ENCODE measurements at regions not wholly inside any gene's neighbourhood (a gene's known extent, or its start where the extent isn't known, plus 50 kb on each side); places are given as distances from the start of the nearest gene placed in this dataset.

DNA sequence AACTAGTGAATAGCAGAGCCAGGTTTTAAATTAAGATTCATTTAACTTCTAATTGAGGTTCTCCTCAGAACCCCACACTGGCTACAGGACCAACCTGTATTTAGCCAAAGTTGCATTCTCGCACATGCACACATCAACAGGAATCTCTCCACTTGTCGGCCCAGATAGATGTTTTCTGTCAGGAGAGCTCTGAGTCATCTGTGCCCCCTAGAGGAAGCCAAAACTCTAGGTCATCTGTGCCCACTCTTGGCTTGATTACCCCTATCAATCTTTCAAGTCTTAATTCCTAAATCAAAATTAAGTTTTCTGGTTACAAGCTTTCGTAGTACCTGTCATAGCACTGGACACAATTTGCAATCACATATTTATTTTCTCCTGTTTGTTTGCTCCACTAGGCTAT lies 104.9 kb upstream of the EOMES start:
- Histone ChIP-seq H3K4me3 (ENCODE audit: low read depth in 1 of 3, low read length in 3 of 3) (no peak overlapping the region), H3K27me3 (ENCODE audit: control insufficient read depth in 4 of 4, insufficient read depth in 4 of 4, low read length in 3 of 4) (no peaks in the 10 kb centered on the region), H3K9me3 (ENCODE audit: control insufficient read depth in 4 of 4, low read length in 3 of 4) (peaks cover 0 to 1% (median 0%) of the 10 kb centered on the region in 4 donors), H3K27ac (ENCODE audit: low read depth in 1 of 2, low read length in 2 of 2) (no peak overlapping the region), H3K36me3 (ENCODE audit: control insufficient read depth in 4 of 4, insufficient read depth in 3 of 4, low read depth in 1 of 4, low read length in 3 of 4) (no peaks in the 10 kb centered on the region), H3K9ac (ENCODE audit: low read depth in 1 of 2, low read length in 2 of 2) (no peak overlapping the region), H3K4me1 (ENCODE audit: control insufficient read depth in 4 of 4, insufficient read depth in 4 of 4, low read length in 3 of 4) (no peaks in the 10 kb centered on the region)
- DNase-seq (ENCODE audit: low spot score), result no peak
- no peak for TF ChIP-seq RAD21 (IDR thresholded peaks at IDR 0.05)
- TF ChIP-seq TAF1 (conservative IDR thresholded peaks at IDR 0.05), result no peak
- TF ChIP-seq, protein P1, sequence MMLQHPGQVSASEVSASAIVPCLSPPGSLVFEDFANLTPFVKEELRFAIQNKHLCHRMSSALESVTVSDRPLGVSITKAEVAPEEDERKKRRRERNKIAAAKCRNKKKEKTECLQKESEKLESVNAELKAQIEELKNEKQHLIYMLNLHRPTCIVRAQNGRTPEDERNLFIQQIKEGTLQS (IDR thresholded peaks at IDR 0.05), result no peak
- 58% methylated on average over 3 of the region's 3 CpGs for WGBS

DNA sequence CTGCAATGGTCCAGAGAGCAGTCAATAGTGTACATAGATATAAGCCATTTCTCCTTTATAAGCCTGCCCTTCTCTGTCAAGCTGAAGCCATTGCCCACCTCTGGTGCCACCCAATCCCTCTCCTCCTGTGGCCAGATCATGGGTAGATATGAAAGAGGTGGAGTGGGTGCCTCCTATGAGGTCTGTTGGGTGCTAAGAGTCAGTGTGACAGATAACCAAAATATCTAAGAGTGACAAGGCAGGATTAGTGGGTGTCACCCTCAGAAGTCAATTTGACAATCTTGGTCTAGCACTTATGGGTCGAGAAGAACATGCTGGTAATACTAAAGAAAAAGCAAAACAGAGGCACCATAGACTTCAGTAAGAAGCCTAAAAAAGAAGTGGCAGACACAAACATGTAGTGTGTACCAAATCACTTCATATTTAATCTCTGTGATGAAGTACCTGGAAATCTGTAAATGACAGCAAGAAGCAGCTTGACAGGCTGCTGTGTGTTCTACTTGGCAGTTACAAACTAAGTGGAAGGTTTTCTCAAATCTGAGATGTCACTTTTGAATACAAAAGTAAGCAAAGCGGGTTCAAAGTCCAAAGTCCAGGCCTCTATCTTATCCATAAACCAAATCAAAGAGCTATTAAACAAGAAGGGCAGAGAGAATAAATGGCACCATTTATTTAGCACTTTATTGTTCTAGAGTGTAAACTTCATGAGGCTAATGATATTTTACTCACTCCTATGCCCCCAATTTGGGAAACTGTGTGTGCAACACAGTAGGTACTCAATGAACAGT lies 118.9 kb upstream of the EOMES start:
- Histone ChIP-seq H3K9me3 (ENCODE audit: control insufficient read depth in 4 of 4, low read length in 3 of 4) (no peaks in the 10 kb centered on the region), H3K36me3 (ENCODE audit: control insufficient read depth in 4 of 4, insufficient read depth in 3 of 4, low read depth in 1 of 4, low read length in 3 of 4) (no peaks in the 10 kb centered on the region), H3K9ac (ENCODE audit: low read depth in 1 of 2, low read length in 2 of 2) (no peak overlapping the region), H3K27ac (ENCODE audit: low read depth in 1 of 2, low read length in 2 of 2) (no peak overlapping the region), H3K27me3 (ENCODE audit: control insufficient read depth in 4 of 4, insufficient read depth in 4 of 4, low read length in 3 of 4) (no peaks in the 10 kb centered on the region), H3K4me1 (ENCODE audit: control insufficient read depth in 4 of 4, insufficient read depth in 4 of 4, low read length in 3 of 4) (no peaks in the 10 kb centered on the region), H3K4me3 (ENCODE audit: low read depth in 1 of 3, low read length in 3 of 3) (no peak overlapping the region)
- no peak for DNase-seq (ENCODE audit: low spot score)
- 52% methylated on average over 2 of the region's 2 CpGs for WGBS
- TF ChIP-seq GABPA (IDR thresholded peaks at IDR 0.05 in 1 of 2, conservative IDR thresholded peaks at IDR 0.05 in 1 of 2) (no peak), SP1 (IDR thresholded peaks at IDR 0.05) (no peak), HNF4A (conservative IDR thresholded peaks at IDR 0.05) (peak in 1 of 2 donors; percentile 43), HNF4G (IDR thresholded peaks at IDR 0.05) (no peak)

DNA sequence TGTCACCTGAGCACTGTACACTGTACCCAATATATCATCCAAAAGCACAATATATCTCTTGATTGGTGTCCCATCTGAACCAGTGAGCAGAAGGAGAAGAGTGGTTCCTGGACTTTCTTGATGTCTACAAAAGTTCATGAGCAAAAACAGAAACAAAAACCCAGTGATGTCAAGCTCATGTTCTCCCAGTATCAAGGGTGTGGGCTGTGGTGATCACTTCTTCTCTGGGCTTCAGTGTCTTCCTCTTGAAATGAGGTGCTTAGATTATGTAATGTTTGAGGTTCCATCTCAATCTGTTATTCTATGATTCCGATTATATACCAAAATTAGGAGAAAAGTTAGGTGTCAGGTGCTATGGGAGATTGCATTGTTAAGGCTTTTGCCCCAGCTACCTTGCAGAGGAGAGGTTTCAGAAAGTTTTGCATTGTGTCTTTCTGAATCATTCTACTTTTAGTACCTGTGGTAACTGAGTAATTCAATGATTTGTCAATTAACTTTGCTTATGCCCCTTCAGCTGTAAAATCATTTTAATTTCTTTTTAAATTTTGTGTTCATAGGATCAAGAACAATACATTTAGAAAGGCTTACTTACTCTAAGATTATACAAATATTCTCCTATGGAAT lies 122.0 kb upstream of the EOMES start:
- H3K9me3 ChIP-seq (ENCODE audit: control insufficient read depth in 4 of 4, low read length in 3 of 4), result no peaks in the 10 kb centered on the region
- H3K4me1 ChIP-seq (ENCODE audit: control insufficient read depth in 4 of 4, insufficient read depth in 4 of 4, low read length in 3 of 4), result no peaks in the 10 kb centered on the region
- no peaks in the 10 kb centered on the region for H3K36me3 ChIP-seq (ENCODE audit: control insufficient read depth in 4 of 4, insufficient read depth in 3 of 4, low read depth in 1 of 4, low read length in 3 of 4)
- H3K27me3 ChIP-seq (ENCODE audit: control insufficient read depth in 4 of 4, insufficient read depth in 4 of 4, low read length in 3 of 4), result no peaks in the 10 kb centered on the region
- no peak overlapping the region for H3K4me3 ChIP-seq (ENCODE audit: low read depth in 1 of 3, low read length in 3 of 3)
- 52% methylated on average over 1 of the region's 1 CpG for WGBS
- no peak overlapping the region for H3K9ac ChIP-seq (ENCODE audit: low read depth in 1 of 2, low read length in 2 of 2)
- H3K27ac ChIP-seq (ENCODE audit: low read depth in 1 of 2, low read length in 2 of 2), result no peak overlapping the region
- TF ChIP-seq HNF4G (IDR thresholded peaks at IDR 0.05), result no peak
- DNase-seq (ENCODE audit: low spot score), result no peak

DNA sequence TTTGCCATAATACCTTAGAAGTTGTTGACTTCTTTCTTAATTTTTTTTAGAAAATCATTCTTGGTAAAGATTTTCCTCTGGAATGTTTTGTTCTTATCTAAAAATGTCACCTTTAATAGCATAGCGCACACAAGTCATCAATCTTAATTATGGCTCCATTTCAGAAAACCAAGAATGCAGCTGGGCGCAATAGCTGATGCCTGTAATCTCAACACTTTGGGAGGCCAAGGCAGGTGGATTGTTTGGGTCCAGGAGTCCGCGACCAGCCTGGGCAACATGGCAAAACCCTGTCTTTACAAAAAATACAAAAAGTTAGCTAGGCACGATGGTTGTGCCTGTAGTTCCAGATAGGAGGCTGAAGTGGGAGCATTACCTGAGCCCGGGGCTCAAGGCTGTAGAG lies 125.6 kb upstream of the EOMES start:
- DNase-seq (ENCODE audit: low spot score), result no peak
- H3K27ac ChIP-seq (ENCODE audit: low read depth in 1 of 2, low read length in 2 of 2), result no peak overlapping the region
- H3K9ac ChIP-seq (ENCODE audit: low read depth in 1 of 2, low read length in 2 of 2), result no peak overlapping the region
- no peaks in the 10 kb centered on the region for H3K27me3 ChIP-seq (ENCODE audit: control insufficient read depth in 4 of 4, insufficient read depth in 4 of 4, low read length in 3 of 4)
- H3K4me1 ChIP-seq (ENCODE audit: control insufficient read depth in 4 of 4, insufficient read depth in 4 of 4, low read length in 3 of 4), result no peaks in the 10 kb centered on the region
- peaks cover 0 to 1% (median 0%) of the 10 kb centered on the region in 4 donors for H3K9me3 ChIP-seq (ENCODE audit: control insufficient read depth in 4 of 4, low read length in 3 of 4)
- H3K36me3 ChIP-seq (ENCODE audit: control insufficient read depth in 4 of 4, insufficient read depth in 3 of 4, low read depth in 1 of 4, low read length in 3 of 4), result no peaks in the 10 kb centered on the region
- 71% methylated on average over 6 of the region's 6 CpGs for whole genome bisulfite sequencing
- TF ChIP-seq HNF4A (conservative IDR thresholded peaks at IDR 0.05), result no peak
- no peak for TF ChIP-seq TAF1 (conservative IDR thresholded peaks at IDR 0.05)
- TF ChIP-seq HNF4G (IDR thresholded peaks at IDR 0.05), result no peak
- TF ChIP-seq RXRA (IDR thresholded peaks at IDR 0.05), result no peak
- H3K4me3 ChIP-seq (ENCODE audit: low read depth in 1 of 3, low read length in 3 of 3), result no peak overlapping the region
